GM21786 (cell line): ENCODE measurements at regions not wholly inside any gene's neighbourhood (a gene's known extent, or its start where the extent isn't known, plus 50 kb on each side); places are given as distances from the start of the nearest gene placed in this dataset.

ENCODE experiments used
- ATAC-seq: cut with Tn5 transposase; IDR thresholded peaks from one replicate; pipeline ENCODE4 v1.9.1; 2021; ENCODE audit not compliant: unreplicated experiment

DNA sequence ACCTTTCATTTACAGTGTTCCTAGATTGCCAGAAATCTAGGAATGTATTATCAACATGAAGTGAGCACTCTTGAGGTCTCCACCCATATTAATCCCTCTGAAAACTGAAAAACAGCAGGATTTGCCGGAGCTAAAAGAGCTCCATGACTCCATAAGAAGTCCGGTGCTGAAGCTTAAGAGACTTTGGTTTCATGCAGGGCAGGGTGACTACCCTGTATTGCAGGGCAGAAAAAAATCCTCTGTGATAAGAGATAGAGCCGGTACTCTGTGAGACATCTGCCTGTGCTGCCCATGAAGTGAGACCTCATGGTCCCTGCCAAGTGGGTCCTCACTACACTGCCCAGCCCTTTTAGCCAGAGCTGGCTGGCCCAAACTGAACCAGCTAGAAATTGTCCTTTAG lies 127.2 kb upstream of the NPY2R start:
- ATAC-seq: no peak

DNA sequence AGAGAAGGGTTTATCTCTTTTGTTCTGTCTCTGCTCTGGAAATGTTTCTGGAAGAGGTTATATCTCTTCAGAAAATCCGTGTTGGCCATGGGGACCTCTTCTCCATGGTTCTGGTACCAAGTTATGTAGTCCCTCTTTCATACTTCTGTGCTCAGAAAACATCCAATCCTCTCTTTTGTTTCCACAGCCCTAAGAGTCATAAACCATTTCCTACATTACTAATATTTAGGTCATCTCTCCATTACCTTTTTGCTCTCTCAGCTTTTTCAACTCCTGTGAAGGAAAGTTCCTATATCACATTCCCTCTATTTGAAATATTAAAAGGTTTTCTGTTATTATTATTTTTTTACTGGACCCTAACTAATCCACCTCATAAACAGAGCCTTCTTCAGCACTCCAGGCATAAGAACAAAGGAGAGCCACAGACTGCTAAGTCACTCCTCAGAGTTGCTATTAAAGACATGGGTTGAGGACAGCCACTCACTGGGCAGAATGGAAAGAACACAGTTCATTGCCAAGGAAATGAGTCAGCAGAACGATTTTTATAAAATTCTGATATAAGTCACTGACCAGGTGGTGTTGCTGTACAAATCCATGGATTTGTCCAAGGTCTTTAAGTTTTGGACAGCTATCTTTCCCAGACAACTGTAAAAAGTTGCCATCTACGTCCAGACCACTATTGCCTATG lies 122.4 kb upstream of the NPY2R start:
- ATAC-seq: no peak

DNA sequence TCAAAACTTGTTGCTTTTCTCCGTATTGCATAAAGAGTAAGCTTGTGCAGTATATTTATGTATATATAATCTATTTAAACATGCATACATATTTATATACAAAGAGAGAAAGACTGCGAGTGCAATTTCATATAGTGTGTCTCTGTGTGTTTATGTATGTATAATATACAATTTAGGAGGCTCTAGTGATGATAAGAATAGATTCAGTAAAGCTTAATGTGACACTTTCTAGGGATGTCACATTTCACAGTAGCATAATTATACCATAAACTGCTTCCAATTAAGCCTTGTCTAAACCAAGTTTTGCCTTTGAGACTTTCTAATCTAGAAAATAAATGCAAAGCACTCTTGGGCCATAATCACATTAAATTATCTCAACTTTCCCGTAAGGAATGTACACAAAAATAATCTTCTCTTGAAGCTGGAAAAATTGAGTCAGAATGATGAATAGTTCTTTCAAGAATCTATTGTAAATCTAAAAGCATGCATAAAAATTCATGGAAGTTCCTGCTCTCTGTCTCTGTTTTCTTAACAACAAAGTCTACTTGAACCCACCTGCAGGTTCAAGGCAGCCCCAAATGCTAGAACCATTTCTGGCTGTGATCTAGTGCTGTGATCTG lies 114.1 kb upstream of the NPY2R start:
- ATAC-seq: no peak

DNA sequence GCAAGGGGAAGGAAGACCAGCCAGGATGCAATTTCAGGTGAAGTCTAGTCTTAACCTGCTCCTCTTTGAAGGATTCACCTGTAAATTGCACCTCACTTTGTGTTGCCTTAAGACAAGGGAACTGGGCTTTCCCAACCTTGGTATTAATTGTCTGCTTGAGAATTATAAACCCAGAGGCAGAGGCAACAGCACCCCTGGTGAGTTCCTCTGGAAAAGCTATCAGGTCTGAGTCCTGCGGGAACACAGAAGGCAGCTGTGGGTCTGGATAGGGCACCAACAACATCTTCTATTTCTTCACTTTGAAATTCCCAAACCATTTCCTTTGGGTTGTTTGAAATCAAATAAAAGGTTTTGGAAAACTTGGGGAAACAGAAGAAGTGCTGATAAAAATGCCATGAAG lies 109.2 kb upstream of the NPY2R start:
- ATAC-seq: no peak

DNA sequence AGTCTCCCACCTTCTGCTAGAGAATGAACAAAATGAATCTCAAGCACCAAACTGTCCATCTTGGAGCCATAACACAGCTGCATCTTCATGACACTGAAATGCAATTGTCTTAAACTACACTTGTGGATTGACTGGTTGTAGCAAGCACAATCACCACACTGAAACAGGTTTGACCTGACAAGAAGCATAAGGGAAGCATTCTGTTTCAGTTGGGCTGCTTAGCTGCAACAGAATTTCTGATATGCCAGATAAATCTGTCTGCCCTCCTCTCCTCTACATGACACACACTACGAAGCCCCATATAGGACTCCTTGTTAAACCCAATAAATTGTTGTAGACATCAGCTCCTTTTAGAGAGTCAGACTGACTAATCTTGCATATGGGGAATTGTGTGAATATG lies 101.8 kb upstream of the NPY2R start:
- ATAC-seq: no peak

DNA sequence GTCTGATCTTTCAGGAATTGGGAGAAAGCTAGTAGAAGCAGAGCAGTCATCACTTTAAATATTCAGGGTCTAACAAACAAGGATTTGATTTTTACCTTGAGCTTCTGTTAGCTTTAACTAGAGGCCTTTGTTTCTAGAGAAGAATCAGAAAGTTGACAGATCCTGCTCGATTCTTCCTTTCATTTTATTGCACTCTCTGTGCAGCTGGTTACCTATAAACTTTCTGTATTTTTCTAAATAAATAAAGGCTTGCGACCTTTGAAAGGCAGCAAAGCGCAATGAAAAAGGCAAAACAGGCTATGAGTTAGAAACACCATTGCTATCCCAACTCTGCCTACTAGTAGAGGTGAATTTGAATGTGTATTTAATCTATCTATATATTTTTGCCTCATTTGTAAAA lies 101.4 kb upstream of the NPY2R start:
- no peak for ATAC-seq

DNA sequence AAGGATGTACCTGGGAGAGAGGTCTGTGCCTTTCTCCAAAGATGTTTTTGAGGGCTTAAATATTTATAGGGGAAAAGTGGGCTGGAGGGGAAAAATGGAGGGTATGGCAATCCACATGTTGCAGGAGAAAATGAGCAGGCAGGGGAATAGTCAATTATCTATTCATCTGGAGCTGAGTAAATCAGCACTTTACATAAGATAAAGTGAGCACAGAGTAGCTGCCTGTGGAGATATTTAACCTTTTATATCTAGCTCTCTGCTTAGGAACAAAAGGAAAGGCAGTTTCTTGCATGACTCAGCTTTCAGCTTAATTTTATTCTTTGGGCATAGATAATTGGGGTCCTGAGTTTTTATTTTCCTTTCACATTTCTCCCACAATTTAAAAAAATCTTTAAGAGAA lies 93.6 kb upstream of the NPY2R start:
- ATAC-seq: no peak

DNA sequence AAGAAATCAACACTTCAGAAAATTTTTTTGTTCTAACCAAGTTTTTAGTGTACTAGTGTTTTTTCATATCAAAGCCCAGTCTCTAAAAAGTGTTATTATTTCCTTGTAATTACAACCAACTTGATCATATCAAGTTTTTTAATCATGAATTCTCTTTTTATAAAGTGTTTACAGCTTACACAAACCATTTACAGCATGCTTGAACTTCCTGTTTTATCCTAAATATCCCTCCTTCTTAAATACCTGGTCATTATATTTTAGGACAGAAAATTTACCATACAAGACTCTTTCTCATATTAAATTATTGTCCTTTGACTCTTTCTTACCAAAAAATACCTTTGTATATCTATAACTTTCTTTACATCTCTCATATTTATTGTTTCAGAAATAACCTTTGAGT lies 89.4 kb upstream of the NPY2R start:
- ATAC-seq: no peak

DNA sequence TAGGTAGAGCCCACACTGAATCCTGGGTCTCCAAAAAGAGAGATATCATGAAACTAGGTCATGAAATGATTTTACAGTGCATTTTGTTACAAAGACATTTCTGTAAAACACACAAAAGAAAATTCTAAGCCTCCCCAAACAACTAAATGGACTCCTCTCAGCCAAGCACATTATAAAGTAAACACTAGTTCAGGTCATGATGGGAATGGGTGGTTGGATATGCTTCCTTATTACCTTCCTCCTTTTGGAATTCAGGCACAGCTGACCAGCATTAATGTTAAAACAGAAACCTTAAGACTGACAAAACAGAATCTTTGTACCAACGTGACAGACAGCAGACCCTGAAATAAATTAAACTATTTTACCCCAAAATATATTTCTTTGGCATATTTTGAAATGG lies 87.9 kb upstream of the NPY2R start:
- ATAC-seq: no peak

DNA sequence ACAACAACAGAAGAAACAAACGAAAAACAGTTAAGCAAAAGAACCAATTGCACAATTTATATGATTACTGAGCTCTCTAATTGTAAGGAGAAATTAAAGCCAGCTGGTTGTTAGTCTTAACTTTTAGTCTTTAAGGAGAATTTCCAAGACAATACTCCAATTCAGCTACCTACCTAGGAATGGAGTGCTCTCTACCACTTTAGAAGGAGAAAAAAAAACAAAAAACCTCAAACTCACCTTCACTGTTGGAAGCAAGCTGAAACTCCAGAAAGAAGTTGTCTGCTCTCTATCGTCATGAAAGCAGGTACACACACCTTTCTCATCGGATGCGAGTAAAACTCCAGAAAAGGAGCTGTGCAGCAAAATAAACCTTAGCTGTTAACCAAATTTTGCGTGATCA lies 86.1 kb upstream of the NPY2R start:
- no peak for ATAC-seq

DNA sequence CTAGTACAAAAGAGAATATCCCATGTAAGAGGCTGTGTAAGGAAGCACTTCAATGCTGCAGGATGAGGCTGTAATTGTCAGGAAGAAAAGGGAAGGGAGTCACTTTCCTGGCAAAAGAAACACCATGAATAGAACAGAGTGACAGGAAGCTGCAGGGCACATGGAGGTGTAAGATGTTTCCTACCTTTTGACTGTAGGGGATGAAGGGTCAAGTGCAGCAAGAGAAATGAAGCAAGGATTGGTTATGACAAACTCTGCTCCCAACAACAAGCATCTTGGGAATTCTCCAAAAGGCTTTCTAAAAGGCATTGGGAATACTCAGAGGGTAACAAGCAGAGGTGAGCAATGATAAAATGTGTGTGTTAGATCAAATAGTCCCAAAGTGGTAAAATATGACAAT lies 74.3 kb upstream of the NPY2R start:
- no peak for ATAC-seq

DNA sequence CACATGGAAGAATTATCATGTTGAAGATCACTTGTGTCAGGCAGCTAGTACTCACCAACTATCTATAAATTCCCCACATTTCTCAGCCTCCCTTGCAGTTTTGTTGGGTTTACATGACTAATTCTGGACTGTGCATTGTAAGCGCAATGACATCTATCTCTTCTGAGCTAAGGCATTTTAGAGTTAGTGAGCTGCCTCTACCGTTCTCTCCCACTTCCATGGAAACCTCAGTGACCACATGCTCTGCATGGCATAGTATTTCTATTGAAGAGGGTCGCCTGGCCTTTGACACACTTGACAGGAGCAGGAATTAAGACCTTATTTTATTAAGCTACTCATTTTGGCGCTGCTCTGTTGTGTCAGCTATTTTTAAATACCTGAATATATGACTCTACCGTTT lies 67.5 kb upstream of the NPY2R start:
- no peak for ATAC-seq

DNA sequence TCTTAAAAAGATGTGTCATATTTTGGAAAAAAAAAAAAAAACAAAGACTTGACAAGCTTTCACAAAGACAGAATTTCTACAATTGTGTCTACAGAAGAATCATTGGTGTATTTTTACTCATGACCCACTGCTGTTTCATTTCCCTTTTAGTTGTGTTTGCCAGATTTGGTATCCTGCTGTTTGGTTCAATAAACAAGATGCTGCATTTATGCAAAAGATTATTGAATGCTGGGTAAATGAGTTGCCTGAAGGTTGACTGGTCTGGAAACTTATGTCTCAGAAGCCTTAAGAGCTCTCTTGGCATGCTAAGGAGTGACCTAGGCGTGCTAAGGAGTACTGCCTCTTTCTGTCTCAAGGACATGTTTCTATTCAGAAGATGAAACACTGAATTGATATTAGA lies 64.9 kb upstream of the NPY2R start:
- ATAC-seq: no peak
